DMS53 (cell line): ENCODE measurements at regions not wholly inside any gene's neighbourhood (a gene's known extent, or its start where the extent isn't known, plus 50 kb on each side); places are given as distances from the start of the nearest gene placed in this dataset.

Experiments used
- DNase-seq: peaks from one replicate; lab custom pipeline; 2025; lab: John Stamatoyannopoulos, UW

- no peak for DNase-seq
These were observed 138.8 kb downstream of the TUSC7 start for GRCh38 chr3:116848248-116848829.

GRCh38 chr3:116849261-116849688 is 139.7 kb downstream of the TUSC7 start:
- DNase-seq, result no peak

GRCh38 chr3:116852803-116853202 is 143.2 kb downstream of the TUSC7 start:
- DNase-seq, result no peak

- DNase-seq, result no peak
These were observed 153.7 kb downstream of the TUSC7 start for GRCh38 chr3:116863270-116863770.

- DNase-seq, result peak; percentile 51
These were observed 154.4 kb downstream of the TUSC7 start for GRCh38 chr3:116863822-116864589.

- no peak for DNase-seq
These were observed 155.0 kb downstream of the TUSC7 start for GRCh38 chr3:116864590-116864927.

- no peak for DNase-seq
These were observed 160.8 kb downstream of the TUSC7 start for GRCh38 chr3:116870379-116870778.

- DNase-seq, result no peak
These were observed 162.3 kb downstream of the TUSC7 start for GRCh38 chr3:116871905-116872304.

- DNase-seq, result no peak
These were observed 163.1 kb downstream of the TUSC7 start for GRCh38 chr3:116872688-116873087.

GRCh38 chr3:116873142-116873541 is 163.6 kb downstream of the TUSC7 start:
- no peak for DNase-seq

GRCh38 chr3:116877968-116878367 is 168.4 kb downstream of the TUSC7 start:
- DNase-seq, result no peak

GRCh38 chr3:116886202-116886893 is 176.8 kb downstream of the TUSC7 start:
- DNase-seq, result no peak

GRCh38 chr3:116896116-116896515 is 186.5 kb downstream of the TUSC7 start:
- DNase-seq, result peak; percentile 53

- no peak for DNase-seq
These were observed 187.8 kb downstream of the TUSC7 start for GRCh38 chr3:116897382-116897781.

- no peak for DNase-seq
These were observed 189.7 kb downstream of the TUSC7 start for GRCh38 chr3:116899253-116899652.

GRCh38 chr3:116905334-116905733 is 195.8 kb downstream of the TUSC7 start:
- no peak for DNase-seq

GRCh38 chr3:116905794-116906193 is 196.2 kb downstream of the TUSC7 start:
- DNase-seq, result no peak

GRCh38 chr3:116912116-116912515 is 202.5 kb downstream of the TUSC7 start:
- DNase-seq, result no peak

GRCh38 chr3:116914004-116914403 is 204.4 kb downstream of the TUSC7 start:
- no peak for DNase-seq

- DNase-seq, result no peak
These were observed 207.3 kb downstream of the TUSC7 start for GRCh38 chr3:116916836-116917235.

- peak; percentile 88 for DNase-seq
These were observed 211.4 kb downstream of the TUSC7 start for GRCh38 chr3:116920826-116921610.

GRCh38 chr3:116927918-116928317 is 218.3 kb downstream of the TUSC7 start:
- DNase-seq, result no peak
